H1 (cell line): ENCODE measurements at regions not wholly inside any gene's neighbourhood (a gene's known extent, or its start where the extent isn't known, plus 50 kb on each side); places are given as distances from the start of the nearest gene placed in this dataset.

Source experiments
- CTCF ChIA-PET: fragments of 300-600 bp; sonication (Branson Sonifier 250); formaldehyde crosslinking; loops from one replicate; lab custom pipeline; 2021; ENCODE audit not compliant: partially characterized antibody; lab: Charles Lee
- POLR2A ChIA-PET: fragments of 300-600 bp; sonication (Branson Sonifier 250); formaldehyde crosslinking; loops from one replicate; lab custom pipeline; 2021; ENCODE audit warnings: inconsistent platforms; ENCODE audit not compliant: partially characterized antibody; lab: Charles Lee
- DNase-seq, 2 experiments: peaks; one replicate each; pipeline versions ENCODE4 v3.0.0 to v3.0.0-alpha.2; 2010 to 2022; ENCODE audit warnings: low spot score in 2 of 2, low read depth in 1 of 2, mixed read lengths in 1 of 2
- FAIRE-seq: peaks from 2 replicates; lab custom pipeline; 2011; peaks lifted over from hg19 to GRCh38; lab: Jason Lieb, UNC
- H2AFZ ChIP-seq: 2 replicates; pipeline ENCODE4 v1.8.1; 2012; ENCODE audit warnings: low read length, inconsistent platforms
- H2AK5ac ChIP-seq: 2 replicates; pipeline ENCODE4 v1.6.1; 2013; ENCODE audit warnings: low read depth, low read length
- H2BK120ac ChIP-seq: replicated peaks from 2 replicates; pipeline ENCODE3; 2013; ENCODE audit warnings: low read depth, low read length, inconsistent platforms
- H2BK12ac ChIP-seq: 2 replicates; pipeline ENCODE4 v1.6.1; 2013; ENCODE audit warnings: low read depth, low read length
- H2BK15ac ChIP-seq: 2 replicates; pipeline ENCODE4 v1.6.1; 2013; ENCODE audit warnings: low read length
- H2BK20ac ChIP-seq: 2 replicates; pipeline ENCODE4 v1.6.1; 2013; ENCODE audit warnings: low read length
- H2BK5ac ChIP-seq: 2 replicates; pipeline ENCODE4 v1.6.1; 2013; ENCODE audit warnings: low read depth, low read length
- H3K14ac ChIP-seq: 2 replicates; pipeline ENCODE4 v1.6.1; 2013; ENCODE audit warnings: inconsistent platforms; ENCODE audit not compliant: insufficient read length
- H3K18ac ChIP-seq: 2 replicates; pipeline ENCODE4 v1.6.1; 2013; ENCODE audit warnings: low read length; ENCODE audit errors: extremely low read depth
- H3K23ac ChIP-seq: 2 replicates; pipeline ENCODE4 v1.6.1; 2013; ENCODE audit warnings: inconsistent platforms; ENCODE audit not compliant: insufficient read length
- H3K23me2 ChIP-seq: 2 replicates; pipeline ENCODE4 v1.6.1; 2013; ENCODE audit warnings: low read depth, low read length
- H3K27ac ChIP-seq: 2 replicates; pipeline ENCODE4 v1.6.1; 2011; ENCODE audit warnings: low read depth, low read length, inconsistent platforms
- H3K27me3 ChIP-seq, 4 experiments: replicated peaks in 1 of 4; 1 replicate in 1 of 4; 2 replicates in 3 of 4; pipeline versions ENCODE4 v1.6.1 to v1.8.1; 2011 to 2013; ENCODE audit warnings: low read length in 3 of 4, mild to moderate bottlenecking in 3 of 4, inconsistent platforms in 2 of 4, mixed read lengths in 2 of 4, moderate library complexity in 1 of 4; ENCODE audit not compliant: control insufficient read depth in 3 of 4, insufficient read depth in 3 of 4; ENCODE audit errors: extremely low read depth in 1 of 4
- H3K36me3 ChIP-seq, 4 experiments: 2 replicates each; pipeline versions ENCODE4 v1.6.1 to v1.8.1; 2011 to 2013; ENCODE audit warnings: mild to moderate bottlenecking in 4 of 4, low read length in 3 of 4, moderate library complexity in 2 of 4, control low read depth in 1 of 4, inconsistent platforms in 1 of 4; ENCODE audit not compliant: insufficient read depth in 4 of 4, control insufficient read depth in 2 of 4
- H3K4ac ChIP-seq: replicated peaks from 2 replicates; pipeline ENCODE3; 2013; ENCODE audit warnings: low read length, low read depth, mixed read lengths, inconsistent platforms; ENCODE audit not compliant: insufficient read length
- H3K4me1 ChIP-seq, 4 experiments: replicated peaks in 1 of 4; 1 replicate in 1 of 4; 2 replicates in 3 of 4; pipeline versions ENCODE4 v1.6.1 to v1.8.1; 2011 to 2013; ENCODE audit warnings: low read length in 3 of 4, inconsistent platforms in 2 of 4, mixed read lengths in 1 of 4; ENCODE audit not compliant: insufficient read depth in 4 of 4, control insufficient read depth in 3 of 4
- H3K4me2 ChIP-seq, 2 experiments: 2 replicates each; pipeline versions ENCODE4 v1.6.1 to v1.8.1; 2011 to 2013; ENCODE audit warnings: low read depth in 2 of 2, low read length in 2 of 2, control low read depth in 1 of 2, inconsistent platforms in 1 of 2, mild to moderate bottlenecking in 1 of 2; ENCODE audit not compliant: insufficient read depth in 1 of 2
- H3K4me3 ChIP-seq, 4 experiments: fragments of 200-600, 300-600 bp in 1 of 4; sonication (generic), shearing (Covaris generic), sonication (Bioruptor Twin) in 1 of 4; 2 replicates each; pipeline versions ENCODE4 v1.5.1 to v1.8.1; 2011 to 2016; ENCODE audit warnings: low read length in 4 of 4, low read depth in 3 of 4, control low read depth in 2 of 4, inconsistent platforms in 2 of 4, mild to moderate bottlenecking in 2 of 4, mixed read lengths in 1 of 4, moderate library complexity in 1 of 4; ENCODE audit not compliant: insufficient read depth in 2 of 4; ENCODE audit errors: extremely low read depth in 1 of 4
- H3K56ac ChIP-seq: replicated peaks from 2 replicates; pipeline ENCODE3; 2013; ENCODE audit warnings: low read depth, mild to moderate bottlenecking, mixed read lengths, low read length, inconsistent platforms; ENCODE audit not compliant: insufficient read length
- H3K79me1 ChIP-seq: 2 replicates; pipeline ENCODE4 v1.6.1; 2013; ENCODE audit warnings: low read depth, low read length, control low read depth
- H3K79me2 ChIP-seq, 2 experiments: 2 replicates each; pipeline versions ENCODE4 v1.6.1 to v1.8.1; 2012 to 2013; ENCODE audit warnings: low read length in 2 of 2, mild to moderate bottlenecking in 2 of 2, inconsistent platforms in 1 of 2; ENCODE audit not compliant: insufficient read depth in 2 of 2, control insufficient read depth in 1 of 2
- H3K9ac ChIP-seq, 4 experiments: replicated peaks in 1 of 4; 1 replicate in 1 of 4; 2 replicates in 3 of 4; pipeline versions ENCODE4 v1.6.1 to v1.8.1; 2011 to 2013; ENCODE audit warnings: low read depth in 3 of 4, low read length in 3 of 4, control low read depth in 2 of 4, mild to moderate bottlenecking in 2 of 4, moderate library complexity in 2 of 4, inconsistent platforms in 1 of 4; ENCODE audit errors: extremely low read depth in 1 of 4
- H3K9me3 ChIP-seq, 2 experiments: 2 replicates each; pipeline versions ENCODE4 v1.6.1 to v1.8.1; 2012 to 2013; ENCODE audit warnings: mild to moderate bottlenecking in 2 of 2, moderate library complexity in 2 of 2, control low read depth in 1 of 2, inconsistent platforms in 1 of 2, low read depth in 1 of 2, low read length in 1 of 2, mixed read lengths in 1 of 2; ENCODE audit not compliant: insufficient read depth in 2 of 2
- H4K20me1 ChIP-seq, 2 experiments: replicated peaks in 1 of 2; 2 replicates each; pipeline versions ENCODE3 to v1.8.1; 2011 to 2013; ENCODE audit warnings: inconsistent platforms in 2 of 2, low read length in 2 of 2, mild to moderate bottlenecking in 1 of 2; ENCODE audit not compliant: insufficient read depth in 2 of 2, control insufficient read depth in 1 of 2
- H4K5ac ChIP-seq: 2 replicates; pipeline ENCODE4 v1.6.1; 2013; ENCODE audit warnings: low read length, low read depth, mixed read lengths, inconsistent platforms; ENCODE audit not compliant: insufficient read length
- H4K8ac ChIP-seq: 2 replicates; pipeline ENCODE4 v1.8.0; 2013; ENCODE audit warnings: mild to moderate bottlenecking, moderate library complexity, low read length, inconsistent platforms; ENCODE audit not compliant: insufficient read depth; ENCODE audit errors: extremely low read depth
- H4K91ac ChIP-seq: replicated peaks from 2 replicates; pipeline ENCODE3; 2013; ENCODE audit warnings: low read length, mixed read lengths, inconsistent platforms; ENCODE audit not compliant: insufficient read length
- CTCF ChIP-seq, 3 experiments: IDR thresholded peaks; 1 replicate in 2 of 3; 2 replicates in 1 of 3; pipeline versions ENCODE4 v1.5.1 to v1.6.1; 2011; ENCODE audit warnings: low read length in 3 of 3, mild to moderate bottlenecking in 3 of 3, inconsistent platforms in 2 of 3, low read depth in 1 of 3, moderate library complexity in 1 of 3; ENCODE audit not compliant: insufficient read depth in 1 of 3; ENCODE audit errors: control extremely low read depth in 1 of 3
- EZH2 ChIP-seq: fragments of 200-600 bp; sonication (generic); IDR thresholded peaks from 2 replicates; pipeline ENCODE4 v1.7.1; 2012; ENCODE audit warnings: low read depth, mild to moderate bottlenecking, moderate library complexity, low read length, inconsistent platforms; ENCODE audit not compliant: severe bottlenecking
- JUND ChIP-seq: IDR thresholded peaks from 2 replicates; pipeline ENCODE4 v1.6.1; 2011; ENCODE audit warnings: mild to moderate bottlenecking, improper control_type of control experiment, low read length
- RAD21 ChIP-seq, 2 experiments: IDR thresholded peaks in 1 of 2; conservative IDR thresholded peaks in 1 of 2; 2 replicates each; pipeline ENCODE4 v1.6.1; 2011; ENCODE audit warnings: low read depth in 2 of 2, low read length in 2 of 2, improper control_type of control experiment in 1 of 2, inconsistent platforms in 1 of 2, mild to moderate bottlenecking in 1 of 2, moderate library complexity in 1 of 2
- WGBS, 2 experiments: shearing (Covaris generic) in 1 of 2; methylation state at CpG; one replicate each; pipeline versions ENCODE4 v1.1.6 to v1.1.7; 2013 to 2015; ENCODE audit warnings: low lambda C conversion rate in 2 of 2, mixed read lengths in 2 of 2, inconsistent platforms in 1 of 2, low coverage in 1 of 2, missing lambda C conversion rate in 1 of 2; ENCODE audit not compliant: insufficient replicate concordance in 2 of 2, insufficient coverage in 1 of 2, insufficient read length in 1 of 2; ENCODE audit errors: extremely low coverage in 1 of 2, missing lambda C conversion rate in 1 of 2; 5-methylcytosine and 5-hydroxymethylcytosine counted together

GRCh38 chr7:37558320-37559096 lies 109.8 kb upstream of the ELMO1 start:
- TF ChIP-seq CTCF (IDR thresholded peaks at IDR 0.05; ENCODE audit: control extremely low read depth in 1 of 3, insufficient read depth in 1 of 3, low read depth in 1 of 3, low read length in 3 of 3): peak in 1 of 3 experiments; percentile 18; a peak in 1 of 4 replicates
- no peak for TF ChIP-seq EZH2
- TF ChIP-seq RAD21 (IDR thresholded peaks at IDR 0.05 in 1 of 2, conservative IDR thresholded peaks at IDR 0.05 in 1 of 2; ENCODE audit: low read depth in 2 of 2, low read length in 2 of 2): peak; percentile 40 to 52
- TF ChIP-seq JUND: no peak
- H3K4me3 ChIP-seq: no peak overlapping the region
- H2BK20ac ChIP-seq: no peak overlapping the region
- no peak overlapping the region for H4K91ac ChIP-seq
- ChIA-PET CTCF (interaction anchor here (0.5 to 1.6 kb wide), 9 partner anchors 8 to 174 kb away, joined by 3 to 11 read pairs (median 5); no protein-coding TSS in a partner anchor), POLR2A (interaction anchor here (1.3 kb wide), 1 partner anchor 11 kb away, joined by 3 read pairs; no protein-coding TSS in a partner anchor)
- H3K27ac ChIP-seq: no peak overlapping the region
- H2AFZ ChIP-seq: no peak overlapping the region
- H2BK12ac ChIP-seq: no peak overlapping the region
- WGBS, 2 experiments: 70% methylated on average over 3 of the region's 3 CpGs; no CpG with 5 or more reads in 1 of the 2 experiments
- no peak for DNase-seq
- H4K20me1 ChIP-seq: no peaks in the 10 kb centered on the region
- no peak overlapping the region for H3K4ac ChIP-seq
- no peak overlapping the region; the same call in 1 of the 2 replicates for H3K18ac ChIP-seq
- no peak overlapping the region for H3K4me2 ChIP-seq
- FAIRE-seq: peak; percentile 74
- no peak overlapping the region for H3K14ac ChIP-seq
- no peaks in the 10 kb centered on the region for H3K27me3 ChIP-seq
- peaks cover 0 to 2% of the 10 kb centered on the region in 2 experiments; a peak in 2 of 4 replicates for H3K9me3 ChIP-seq
- H3K4me1 ChIP-seq: peaks cover 0 to 2% (median 0%) of the 10 kb centered on the region in 4 experiments; a peak in 1 of 7 replicates
- no peak overlapping the region for H3K9ac ChIP-seq
- no peaks in the 10 kb centered on the region for H3K23me2 ChIP-seq
- no peak overlapping the region for H2BK5ac ChIP-seq
- no peak overlapping the region for H4K5ac ChIP-seq
- no peaks in the 10 kb centered on the region for H3K79me1 ChIP-seq
- no peak overlapping the region for H2BK15ac ChIP-seq
- H3K36me3 ChIP-seq: no peaks in the 10 kb centered on the region
- no peak overlapping the region for H2AK5ac ChIP-seq
- H3K79me2 ChIP-seq: no peaks in the 10 kb centered on the region
- H3K23ac ChIP-seq: no peak overlapping the region
- no peak overlapping the region for H2BK120ac ChIP-seq
- no peak overlapping the region for H4K8ac ChIP-seq
- no peak overlapping the region for H3K56ac ChIP-seq
